Transverse colon (tissue), 3 donors: ENCODE measurements at regions not wholly inside any gene's neighbourhood (a gene's known extent, or its start where the extent isn't known, plus 50 kb on each side); places are given as distances from the start of the nearest gene placed in this dataset.

Experiments used
- CTCF ChIP-seq, 5 experiments: fragments of 200-600 bp in 3 of 5; fragments of 450-650 bp in 2 of 5; sonication (generic) in 3 of 5; IDR thresholded peaks; 1 replicate in 2 of 5; 2 replicates in 3 of 5; pipeline ENCODE4 v1.5.1; 2016 to 2017; ENCODE audit warnings: antibody characterized with exemption in 5 of 5, inconsistent platforms in 3 of 5, mild to moderate bottlenecking in 2 of 5, moderate library complexity in 1 of 5
- POLR2A ChIP-seq: fragments of 450-650 bp; IDR thresholded peaks from one replicate; pipeline ENCODE4 v1.6.1; 2016; ENCODE audit warnings: antibody characterized with exemption, mild to moderate bottlenecking, moderate library complexity

- TF ChIP-seq CTCF (IDR thresholded peaks at IDR 0.05) (no peak), POLR2A (no peak)
Observed at GRCh38 chr16:25550647-25551046, 141.1 kb upstream of the HS3ST4 start.
